Kidney glomerular epithelial cell (primary cell): ENCODE measurements at regions not wholly inside any gene's neighbourhood (a gene's known extent, or its start where the extent isn't known, plus 50 kb on each side); places are given as distances from the start of the nearest gene placed in this dataset.
A peak's percentile ranks its signal among the peaks of the same experiment; 100 is the strongest.

Experiments
- DNase-seq: peaks from one replicate; lab custom pipeline; 2025; lab: John Stamatoyannopoulos, UW

GRCh38 chr5:146940295-146940694 lies 61.7 kb upstream of the PPP2R2B start:
- no peak for DNase-seq

GRCh38 chr5:146944019-146944418 lies 65.5 kb upstream of the PPP2R2B start:
- no peak for DNase-seq

GRCh38 chr5:146944764-146945616 lies 66.4 kb upstream of the PPP2R2B start:
- DNase-seq: no peak

- DNase-seq: no peak
These were observed 67.1 kb upstream of the PPP2R2B start for GRCh38 chr5:146945617-146946084.

GRCh38 chr5:146947181-146947941 lies 68.8 kb upstream of the PPP2R2B start:
- peak; percentile 1 for DNase-seq

GRCh38 chr5:146948666-146949065 lies 70.1 kb upstream of the PPP2R2B start:
- DNase-seq: peak; percentile 7

- no peak for DNase-seq
These were observed 73.6 kb upstream of the PPP2R2B start for GRCh38 chr5:146952168-146952567.

GRCh38 chr5:146956217-146956616 lies 77.7 kb upstream of the PPP2R2B start:
- no peak for DNase-seq

GRCh38 chr5:146959360-146959759 lies 80.8 kb upstream of the PPP2R2B start:
- no peak for DNase-seq

- peak; percentile 27 for DNase-seq
These were observed 84.3 kb upstream of the PPP2R2B start for GRCh38 chr5:146962801-146963355.

GRCh38 chr5:146965761-146966659 lies 87.5 kb upstream of the PPP2R2B start:
- DNase-seq: peak; percentile 85

- DNase-seq: no peak
These were observed 89.1 kb upstream of the PPP2R2B start for GRCh38 chr5:146967646-146968045.

- DNase-seq: no peak
These were observed 92.8 kb upstream of the PPP2R2B start for GRCh38 chr5:146971401-146971800.

- DNase-seq: no peak
These were observed 107.9 kb upstream of the PPP2R2B start for GRCh38 chr5:146986469-146986868.

GRCh38 chr5:146993876-146994530 lies 115.4 kb upstream of the PPP2R2B start:
- no peak for DNase-seq

GRCh38 chr5:146995878-146996277 lies 117.3 kb upstream of the PPP2R2B start:
- peak; percentile 3 for DNase-seq

- peak; percentile 5 for DNase-seq
These were observed 136.8 kb upstream of the PPP2R2B start for GRCh38 chr5:147015405-147015804.

- DNase-seq: peak; percentile 23
These were observed 138.6 kb upstream of the PPP2R2B start for GRCh38 chr5:147017191-147017590.

- DNase-seq: no peak
These were observed 139.1 kb upstream of the PPP2R2B start for GRCh38 chr5:147017621-147018020.

- DNase-seq: no peak
These were observed 140.3 kb upstream of the PPP2R2B start for GRCh38 chr5:147018812-147019211.

- DNase-seq: no peak
These were observed 158.2 kb upstream of the PPP2R2B start for GRCh38 chr5:147036691-147037245.
